ENCODE measurements at regions not wholly inside any gene's neighbourhood (a gene's known extent, or its start where the extent isn't known, plus 50 kb on each side); places are given as distances from the start of the nearest gene placed in this dataset.
"Not testable (repeated sequence)": the region's sequence is repeated elsewhere in the genome, so short reads cannot be mapped to it uniquely, and the experiment has no call there.

GRCh38 chr18:22044474-22045220, 124.7 kb upstream of the GATA6 start:
- DNase-seq (no peak), ATAC-seq (no peak)

GRCh38 chr18:22045221-22045918, 124.0 kb upstream of the GATA6 start:
- DNase-seq (no peak), ATAC-seq (no peak)

GRCh38 chr18:22046473-22046872, 122.9 kb upstream of the GATA6 start:
- ATAC-seq, result no peak
- DNase-seq, result no peak

GRCh38 chr18:22047485-22047884, 121.9 kb upstream of the GATA6 start:
- no peak for ATAC-seq
- no peak for DNase-seq

- DNase-seq (no peak), ATAC-seq (no peak)
Observed at GRCh38 chr18:22048221-22048620, 121.2 kb upstream of the GATA6 start.

GRCh38 chr18:22048932-22049615, 120.3 kb upstream of the GATA6 start:
- ATAC-seq (no peak), DNase-seq (no peak)

GRCh38 chr18:22052405-22053105, 116.8 kb upstream of the GATA6 start:
- ATAC-seq (no peak), DNase-seq (no peak)

GRCh38 chr18:22055466-22056238, 113.7 kb upstream of the GATA6 start:
- ATAC-seq (no peak), DNase-seq (no peak)

GRCh38 chr18:22056950-22057349, 112.4 kb upstream of the GATA6 start:
- no peak for ATAC-seq
- no peak for DNase-seq

- DNase-seq (no peak), ATAC-seq (no peak)
Observed at GRCh38 chr18:22057908-22058527, 111.4 kb upstream of the GATA6 start.

GRCh38 chr18:22060361-22060760, 109.0 kb upstream of the GATA6 start:
- ATAC-seq, result no peak
- DNase-seq, result no peak

- DNase-seq (no peak), ATAC-seq (no peak)
Observed at GRCh38 chr18:22063102-22063501, 106.3 kb upstream of the GATA6 start.

GRCh38 chr18:22063672-22064071, 105.7 kb upstream of the GATA6 start:
- ATAC-seq (no peak), DNase-seq (no peak)

- ATAC-seq (no peak), DNase-seq (no peak)
Observed at GRCh38 chr18:22064581-22064980, 104.8 kb upstream of the GATA6 start.

GRCh38 chr18:22065311-22065710, 104.1 kb upstream of the GATA6 start:
- ATAC-seq, result no peak

GRCh38 chr18:22066083-22066485, 103.3 kb upstream of the GATA6 start:
- DNase-seq (no peak), ATAC-seq (no peak)

More at GRCh38 chr18:22065311-22065710, 104.1 kb upstream of the GATA6 start:
- no peak for DNase-seq

GRCh38 chr18:22067109-22067508, 102.3 kb upstream of the GATA6 start:
- no peak for ATAC-seq
- no peak for DNase-seq

GRCh38 chr18:22067682-22068081, 101.7 kb upstream of the GATA6 start:
- no peak for ATAC-seq
- no peak for DNase-seq

GRCh38 chr18:22068784-22069183, 100.6 kb upstream of the GATA6 start:
- not testable (repeated sequence) for ATAC-seq

GRCh38 chr18:22069916-22070315, 99.5 kb upstream of the GATA6 start:
- ATAC-seq, result no peak
- DNase-seq, result no peak

More at GRCh38 chr18:22068784-22069183, 100.6 kb upstream of the GATA6 start:
- DNase-seq, result not testable (repeated sequence)

- no peak for ATAC-seq
- DNase-seq, result no peak
Observed at GRCh38 chr18:22073411-22073810, 96.0 kb upstream of the GATA6 start.
